GM18951 (cell line): ENCODE measurements at regions not wholly inside any gene's neighbourhood (a gene's known extent, or its start where the extent isn't known, plus 50 kb on each side); places are given as distances from the start of the nearest gene placed in this dataset.

Source experiments
- POLR2A ChIP-seq: IDR thresholded peaks from 4 replicates; pipeline ENCODE4 v1.6.1; 2011; ENCODE audit warnings: mild to moderate bottlenecking; ENCODE audit not compliant: insufficient read length, insufficient read depth; ENCODE audit errors: extremely low read depth
- in situ Hi-C: fragments of 300-500 bp; cut with MboI; formaldehyde crosslinking; loops from one replicate; pipeline ENCODE4 v1.12.0; 2022; ENCODE audit warnings: low sequenced_read_pairs, mixed read lengths, inconsistent platforms; ENCODE audit not compliant: unreplicated experiment

DNA sequence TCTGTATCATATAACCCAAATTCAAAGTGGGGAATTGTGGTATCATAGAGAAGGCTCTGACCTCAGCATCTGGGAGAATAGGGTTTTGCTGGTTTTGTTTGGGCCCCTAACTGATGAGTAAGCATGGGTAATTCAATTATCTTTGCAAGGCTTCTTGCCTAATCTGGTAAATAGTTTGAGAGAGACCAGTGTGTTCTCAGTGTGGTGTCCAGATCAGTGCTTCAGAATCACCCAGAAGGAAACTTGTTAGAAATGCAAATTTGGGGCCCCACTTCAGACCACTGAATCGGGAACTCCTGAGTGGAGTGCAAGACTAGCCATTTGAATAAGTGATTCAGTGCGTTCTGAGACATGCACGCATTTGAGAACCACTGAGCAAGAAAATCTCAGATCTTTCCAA, 282.7 kb downstream of the EPHA4 start:
- in situ Hi-C loops: no loop called here

DNA sequence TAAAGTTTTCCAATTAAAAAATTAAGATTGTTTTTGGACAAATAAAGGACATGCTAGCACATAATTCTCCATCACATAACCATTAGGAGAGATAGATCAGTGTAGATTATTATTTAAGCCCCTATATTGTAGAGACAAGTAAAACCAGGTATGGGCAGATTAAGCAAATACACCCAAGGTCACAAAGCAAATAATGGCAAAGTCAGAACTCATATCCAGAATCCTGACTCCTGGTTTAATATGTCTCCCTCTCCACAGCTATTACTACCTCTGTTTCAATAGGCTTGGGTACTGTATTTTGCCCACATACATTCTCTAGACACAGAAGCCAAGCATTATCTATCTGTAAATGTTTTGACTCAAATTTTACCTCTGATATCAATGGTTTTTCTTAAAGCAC, 282.3 kb downstream of the EPHA4 start:
- in situ Hi-C loops: no loop called here

More for the DNA sequence above, 282.7 kb downstream of the EPHA4 start:
- no peak for TF ChIP-seq POLR2A

DNA sequence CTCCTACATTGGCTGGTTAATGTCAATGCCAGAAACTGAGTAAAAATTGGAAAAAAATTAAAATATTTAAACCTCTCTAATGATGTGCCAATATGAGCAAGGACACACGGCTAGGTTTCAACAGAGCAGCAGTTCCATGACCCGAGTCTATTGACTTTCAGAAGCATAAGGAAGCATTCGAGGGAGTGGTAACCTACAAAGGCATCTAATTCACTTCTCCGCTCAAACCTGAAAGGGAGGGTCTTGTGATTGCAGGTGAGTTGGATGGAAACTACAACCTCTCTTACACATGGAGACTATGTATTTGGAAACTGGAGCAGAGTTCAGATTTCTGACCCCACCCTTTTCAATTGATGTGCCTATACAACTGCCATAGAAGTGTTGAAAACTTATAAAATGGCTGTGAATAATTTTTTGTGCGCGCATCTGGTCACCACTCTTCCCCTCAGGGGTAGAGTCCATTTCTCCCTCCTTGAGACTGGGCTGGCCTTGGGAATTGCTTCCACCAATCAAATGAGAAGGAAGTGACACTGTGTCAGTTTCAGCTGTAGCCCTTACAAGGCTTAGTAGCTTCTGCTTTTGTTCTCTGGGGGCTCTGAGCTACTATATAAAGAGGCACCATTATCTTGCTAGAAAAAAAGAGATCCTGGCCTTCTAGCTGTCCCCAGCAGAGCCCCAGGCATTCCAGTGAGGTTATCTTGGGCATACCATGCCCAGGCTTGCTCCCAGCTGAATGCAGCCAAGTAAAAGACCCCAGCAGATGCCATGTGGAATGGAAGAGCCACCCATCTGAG, 278.0 kb downstream of the EPHA4 start:
- in situ Hi-C loops: no loop called here
- no peak for TF ChIP-seq POLR2A

More for the DNA sequence above, 282.3 kb downstream of the EPHA4 start:
- TF ChIP-seq POLR2A: no peak

DNA sequence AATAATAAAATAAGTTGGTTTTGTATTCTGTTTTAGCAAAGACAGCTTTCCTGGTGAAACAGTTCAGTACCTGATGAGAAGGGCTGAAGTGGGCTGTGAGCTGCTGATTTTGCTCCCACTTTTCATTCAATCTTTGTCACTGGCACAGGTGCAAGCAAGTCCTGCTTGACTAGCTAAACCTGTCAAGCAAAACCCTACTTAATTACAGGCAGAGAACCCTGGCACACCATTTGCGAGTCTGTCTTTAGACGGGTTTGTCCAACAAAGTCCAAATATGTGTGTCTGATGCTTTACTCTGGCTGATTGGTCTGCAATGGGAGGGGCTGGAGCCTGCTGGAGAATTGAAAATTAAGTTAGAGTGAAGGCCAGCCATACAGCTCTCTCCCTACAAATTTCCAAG, 267.2 kb downstream of the EPHA4 start:
- in situ Hi-C loops: no loop called here
- TF ChIP-seq POLR2A: no peak

DNA sequence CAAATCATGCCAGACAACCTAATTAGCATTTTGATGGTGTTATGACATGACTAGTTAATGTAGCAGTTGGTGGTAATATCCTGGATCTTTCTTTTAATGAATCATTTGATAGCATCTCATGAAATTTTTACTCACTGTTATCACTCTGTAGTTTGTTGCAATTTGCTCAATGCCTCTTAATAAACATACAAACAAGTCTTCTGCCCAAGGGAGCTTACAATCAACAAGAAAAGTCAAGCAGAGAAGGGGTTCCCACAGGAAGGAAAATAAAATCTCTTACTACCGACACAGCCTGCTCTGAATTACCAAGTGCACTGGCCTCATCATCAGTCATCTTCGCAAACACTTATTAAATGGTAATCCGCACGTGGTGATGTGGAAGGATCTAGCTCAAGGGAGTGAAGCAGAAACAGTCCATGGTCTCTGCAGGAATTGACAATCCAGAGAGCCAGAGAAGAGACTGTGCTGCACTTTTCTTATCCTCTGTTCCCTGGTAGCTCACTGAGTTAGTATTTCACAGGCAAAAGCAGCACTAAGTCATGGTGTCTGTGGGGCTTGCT, 263.5 kb downstream of the EPHA4 start:
- TF ChIP-seq POLR2A: no peak
- in situ Hi-C loops: no loop called here

DNA sequence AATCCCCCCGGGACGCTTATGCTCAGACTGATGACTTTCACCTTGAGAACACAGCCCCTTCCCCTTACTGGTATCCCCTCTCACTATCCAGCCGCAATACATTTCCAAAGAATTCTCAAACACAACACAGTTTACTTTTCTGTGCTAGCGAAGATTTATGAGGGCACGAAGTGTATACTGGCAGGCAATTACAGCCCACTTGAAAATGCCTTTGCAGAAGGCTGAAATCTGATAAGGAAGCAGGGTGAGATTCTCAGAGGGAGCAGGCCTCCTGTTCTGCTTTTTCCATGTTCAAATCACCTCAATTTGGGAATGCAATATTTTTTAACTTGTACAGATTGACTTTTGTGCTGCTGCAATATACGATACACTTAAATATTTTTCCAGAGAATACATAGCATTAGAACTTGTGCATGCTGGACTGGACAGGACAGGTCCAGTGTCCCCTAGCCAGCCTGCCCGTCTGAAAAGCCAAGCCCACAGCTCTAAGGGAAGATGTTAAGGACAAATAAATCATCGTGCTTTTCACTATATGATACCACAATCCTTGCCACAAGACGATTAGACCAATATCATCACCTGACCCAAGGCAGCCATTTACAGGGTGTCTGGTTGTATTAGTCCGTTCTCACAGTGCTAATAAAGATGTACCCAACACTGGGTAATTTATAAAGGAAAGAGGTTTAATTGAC, 262.1 kb downstream of the EPHA4 start:
- TF ChIP-seq POLR2A: no peak
- in situ Hi-C loops: no loop called here

DNA sequence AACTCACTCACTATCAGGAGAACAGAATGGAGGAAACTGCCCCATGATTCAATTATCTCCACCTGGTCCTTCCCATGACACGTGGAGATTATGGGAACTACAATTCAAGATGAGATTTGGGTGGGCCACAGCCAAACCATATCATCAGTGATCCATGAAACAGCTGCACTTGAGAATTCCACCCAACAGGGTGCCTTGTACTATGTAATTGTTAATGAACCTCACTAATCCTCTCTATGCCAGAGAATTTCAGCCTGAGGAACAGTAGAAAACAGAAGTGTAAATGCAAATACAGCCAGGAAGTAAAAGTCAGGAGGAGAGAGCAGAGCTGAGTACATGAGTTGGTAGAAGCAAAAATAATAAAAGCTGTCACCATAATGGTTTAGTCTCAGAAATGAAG, 261.4 kb downstream of the EPHA4 start:
- no peak for TF ChIP-seq POLR2A
- in situ Hi-C loops: no loop called here

DNA sequence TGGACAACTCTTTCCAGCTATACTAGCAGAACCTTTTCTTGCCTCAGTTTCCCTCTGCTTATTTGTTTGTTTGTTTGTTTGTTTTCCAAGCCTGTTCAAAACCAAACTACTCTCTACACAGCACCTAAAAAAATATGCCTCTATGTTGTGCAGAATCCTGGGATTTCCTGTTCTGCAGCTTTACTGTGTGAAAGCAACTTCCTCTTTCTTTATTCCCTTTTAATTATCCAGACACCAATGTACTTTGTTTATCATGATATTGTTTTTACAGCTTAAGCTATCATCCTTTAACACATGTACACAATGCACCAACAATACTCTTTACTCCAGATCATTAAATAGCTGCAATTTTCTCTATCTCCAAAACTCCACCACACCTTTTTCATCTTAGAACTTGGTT, 259.5 kb downstream of the EPHA4 start:
- TF ChIP-seq POLR2A: no peak
- in situ Hi-C loops: no loop called here

DNA sequence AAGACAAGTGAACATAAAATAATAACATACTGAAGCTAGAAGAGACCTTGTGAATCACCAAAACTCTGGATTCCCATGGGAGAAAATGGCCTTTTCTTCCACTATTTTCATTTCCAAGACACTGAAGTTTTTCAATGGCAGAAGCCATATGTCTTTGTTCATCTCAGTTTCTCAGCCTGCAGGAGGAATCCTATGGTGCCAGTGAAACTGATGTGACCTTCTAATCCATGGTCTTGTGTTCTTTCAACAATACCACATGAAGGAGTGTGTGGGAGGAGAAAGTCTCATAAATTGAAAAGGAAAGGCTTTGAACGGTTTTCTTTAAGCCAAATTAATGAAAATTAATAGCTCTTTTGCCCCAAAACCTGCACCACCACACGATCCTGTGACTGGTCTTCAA, 257.3 kb downstream of the EPHA4 start:
- in situ Hi-C loops: no loop called here

DNA sequence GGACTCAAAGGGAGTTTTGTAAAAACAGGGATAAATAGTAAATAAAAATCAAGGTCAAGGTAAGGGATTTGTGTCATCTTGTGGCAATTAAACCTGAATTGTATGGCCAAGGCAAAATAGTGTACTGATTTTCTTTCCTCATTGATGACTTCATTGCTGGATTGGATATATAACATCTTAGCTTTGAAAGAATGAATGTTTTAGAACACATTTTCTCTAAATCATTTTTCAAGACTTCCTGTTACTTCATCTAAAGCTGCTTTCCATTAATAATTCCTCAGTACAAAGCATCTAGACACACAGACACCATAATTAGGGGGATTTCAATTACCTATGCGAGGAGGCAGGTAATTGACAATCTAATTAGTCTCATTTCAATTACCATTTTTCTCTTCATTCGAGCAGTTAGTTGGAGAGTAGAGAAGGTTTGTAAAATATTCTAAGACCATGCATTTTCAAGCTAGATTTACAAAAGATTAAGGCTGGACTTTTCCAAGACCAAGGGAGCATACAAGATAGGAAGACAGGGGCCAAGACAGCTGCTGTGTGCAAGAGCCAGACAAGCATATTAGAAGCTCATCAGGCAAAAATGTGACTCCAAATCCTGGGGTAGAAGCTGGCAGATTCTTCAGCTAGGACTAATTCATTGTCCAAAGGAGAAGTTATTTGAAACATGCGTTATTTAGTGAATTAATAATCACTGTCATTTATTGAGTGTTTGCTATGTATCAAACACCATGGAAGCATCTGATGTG, 253.6 kb downstream of the EPHA4 start:
- in situ Hi-C loops: no loop called here
- TF ChIP-seq POLR2A: no peak

More for the DNA sequence above, 257.3 kb downstream of the EPHA4 start:
- TF ChIP-seq POLR2A: no peak

DNA sequence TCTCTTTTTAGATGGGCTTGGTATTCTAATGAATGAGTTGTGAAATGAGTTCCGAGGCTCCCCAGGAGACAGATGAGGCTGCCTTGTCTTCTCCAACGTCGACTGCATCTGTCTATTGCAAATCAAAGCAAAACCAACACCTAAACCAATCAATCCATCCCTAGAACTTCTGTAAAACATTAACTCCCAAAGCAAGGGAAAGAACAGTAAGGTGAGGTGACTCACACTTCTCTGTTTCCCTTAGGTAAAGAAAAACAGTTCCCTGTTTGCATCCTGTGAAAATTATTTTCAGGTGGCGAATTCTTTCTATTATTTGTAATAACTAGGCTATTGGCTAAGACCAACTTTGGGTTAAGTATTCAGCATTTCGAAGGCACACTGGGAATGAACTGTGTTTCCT, 249.4 kb downstream of the EPHA4 start:
- in situ Hi-C loops: no loop called here
- no peak for TF ChIP-seq POLR2A

DNA sequence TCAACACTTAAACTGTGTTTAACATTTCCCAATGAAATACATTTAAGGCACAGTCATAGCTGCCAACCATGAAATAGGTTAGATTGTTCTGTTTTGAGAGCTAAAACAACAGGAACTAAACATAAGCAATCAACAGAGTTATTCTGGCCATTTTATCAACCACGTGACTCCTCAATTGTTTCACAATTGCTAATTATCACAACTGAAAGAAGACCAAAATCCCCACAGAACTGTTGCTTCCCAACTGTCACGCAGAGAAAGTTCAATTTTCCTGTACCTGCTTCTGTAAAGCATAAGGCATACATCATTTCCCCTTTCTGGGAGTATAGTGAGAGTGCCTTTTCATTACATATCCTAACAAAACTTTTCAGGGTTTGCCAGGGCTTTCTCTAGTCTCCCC, 248.6 kb downstream of the EPHA4 start:
- in situ Hi-C loops: no loop called here
- no peak for TF ChIP-seq POLR2A

DNA sequence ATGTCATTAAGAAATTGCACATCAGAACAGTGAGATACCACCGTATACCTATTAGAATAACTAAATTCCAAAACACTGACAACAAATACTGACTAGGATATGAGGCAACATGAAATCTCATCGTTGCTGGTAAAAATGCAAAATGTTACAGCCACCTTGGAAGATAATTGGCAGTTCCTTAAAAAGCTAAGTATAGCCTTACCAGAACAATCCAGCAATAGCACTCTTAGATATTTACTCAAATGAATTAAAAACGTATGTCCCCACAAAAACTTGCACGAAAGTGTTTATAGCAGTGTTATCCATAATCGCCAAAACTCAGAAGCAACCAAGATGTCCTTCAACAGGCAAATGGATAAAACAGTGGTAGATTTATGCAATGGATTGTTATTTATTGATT, 241.7 kb downstream of the EPHA4 start:
- TF ChIP-seq POLR2A: no peak
- in situ Hi-C loops: no loop called here
